ENCODE measurements at regions not wholly inside any gene's neighbourhood (a gene's known extent, or its start where the extent isn't known, plus 50 kb on each side); places are given as distances from the start of the nearest gene placed in this dataset.

DNA sequence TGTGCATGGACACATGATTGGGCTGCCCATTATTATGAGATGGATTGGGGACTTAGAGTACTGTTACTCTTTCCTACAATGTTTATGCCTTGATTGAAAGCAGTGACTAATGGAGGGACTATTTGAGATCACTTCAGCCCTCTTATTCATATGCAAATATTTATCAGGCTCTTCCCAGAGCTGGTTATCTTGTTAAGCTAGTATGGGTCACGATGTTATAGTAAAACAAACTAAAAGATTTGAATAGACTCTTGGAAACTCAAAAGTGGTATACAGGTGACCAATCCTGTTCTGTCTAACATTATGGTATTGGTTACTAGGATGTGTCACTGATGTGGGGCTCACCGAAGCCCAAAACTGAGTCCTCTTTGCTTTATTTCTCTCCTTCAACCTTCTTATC is 306.2 kb upstream of the CASK start:
- intact Hi-C loops (cut with micrococcal nuclease; ENCODE audit: unreplicated experiment): no loop called here

GRCh38 chrX:42220666-42221065 is 297.3 kb upstream of the CASK start:
- H3K27ac ChIP-seq (ENCODE audit: low read length): no peak overlapping the region
- H3K36me3 ChIP-seq (ENCODE audit: control insufficient read depth, insufficient read depth, low read length): no peaks in the 10 kb centered on the region
- in situ Hi-C loops (cut with HindIII; ENCODE audit: low pct_unique_long_range_greater_than_20kb, low sequenced_read_pairs): no loop called here
- no peak for DNase-seq (ENCODE audit: low read depth, low spot score)
- ChIA-PET POLR2A (no interaction called here), CTCF (no interaction called here)
- H3K4me1 ChIP-seq (ENCODE audit: control insufficient read depth, insufficient read depth, low read length): no peaks in the 10 kb centered on the region
- H3K9me3 ChIP-seq (ENCODE audit: control insufficient read depth, insufficient read depth, low read depth, low read length): no peaks in the 10 kb centered on the region
- TF ChIP-seq CTCF (IDR thresholded peaks at IDR 0.05) (no peak), SIN3A (IDR thresholded peaks at IDR 0.05; ENCODE audit: borderline replicate concordance, insufficient read depth, low read depth, low read length) (no peak)
- H3K27me3 ChIP-seq (ENCODE audit: control insufficient read depth, insufficient read depth, low read length): no peaks in the 10 kb centered on the region
- ATAC-seq: no peak
- intact Hi-C loops (cut with micrococcal nuclease; ENCODE audit: unreplicated experiment): no loop called here
- no TSS peak for BruUV-seq (replicated peaks)
- no peak overlapping the region for H3K4me3 ChIP-seq (ENCODE audit: low read depth in 2 of 2, low read length in 2 of 2)

More for the DNA sequence above, 306.2 kb upstream of the CASK start:
- no peak overlapping the region for H3K4me3 ChIP-seq (ENCODE audit: low read depth in 2 of 2, low read length in 2 of 2)
- BruUV-seq (replicated peaks): no TSS peak
- ChIA-PET CTCF (no interaction called here), POLR2A (no interaction called here)
- H3K27me3 ChIP-seq (ENCODE audit: control insufficient read depth, insufficient read depth, low read length): no peaks in the 10 kb centered on the region
- no peaks in the 10 kb centered on the region for H3K4me1 ChIP-seq (ENCODE audit: control insufficient read depth, insufficient read depth, low read length)
- ATAC-seq (no peak), DNase-seq (ENCODE audit: low read depth, low spot score) (no peak)
- no peaks in the 10 kb centered on the region for H3K9me3 ChIP-seq (ENCODE audit: control insufficient read depth, insufficient read depth, low read depth, low read length)
- no peaks in the 10 kb centered on the region for H3K36me3 ChIP-seq (ENCODE audit: control insufficient read depth, insufficient read depth, low read length)
- in situ Hi-C loops (cut with HindIII; ENCODE audit: low pct_unique_long_range_greater_than_20kb, low sequenced_read_pairs): no loop called here
- TF ChIP-seq TCF7L2 (IDR thresholded peaks at IDR 0.05; ENCODE audit: low read depth, low read length): no peak
- TF ChIP-seq CTCF (IDR thresholded peaks at IDR 0.05): no peak
- TF ChIP-seq POLR2AphosphoS5 (IDR thresholded peaks at IDR 0.05; ENCODE audit: low read depth, low read length): no peak
- TF ChIP-seq, protein P1, sequence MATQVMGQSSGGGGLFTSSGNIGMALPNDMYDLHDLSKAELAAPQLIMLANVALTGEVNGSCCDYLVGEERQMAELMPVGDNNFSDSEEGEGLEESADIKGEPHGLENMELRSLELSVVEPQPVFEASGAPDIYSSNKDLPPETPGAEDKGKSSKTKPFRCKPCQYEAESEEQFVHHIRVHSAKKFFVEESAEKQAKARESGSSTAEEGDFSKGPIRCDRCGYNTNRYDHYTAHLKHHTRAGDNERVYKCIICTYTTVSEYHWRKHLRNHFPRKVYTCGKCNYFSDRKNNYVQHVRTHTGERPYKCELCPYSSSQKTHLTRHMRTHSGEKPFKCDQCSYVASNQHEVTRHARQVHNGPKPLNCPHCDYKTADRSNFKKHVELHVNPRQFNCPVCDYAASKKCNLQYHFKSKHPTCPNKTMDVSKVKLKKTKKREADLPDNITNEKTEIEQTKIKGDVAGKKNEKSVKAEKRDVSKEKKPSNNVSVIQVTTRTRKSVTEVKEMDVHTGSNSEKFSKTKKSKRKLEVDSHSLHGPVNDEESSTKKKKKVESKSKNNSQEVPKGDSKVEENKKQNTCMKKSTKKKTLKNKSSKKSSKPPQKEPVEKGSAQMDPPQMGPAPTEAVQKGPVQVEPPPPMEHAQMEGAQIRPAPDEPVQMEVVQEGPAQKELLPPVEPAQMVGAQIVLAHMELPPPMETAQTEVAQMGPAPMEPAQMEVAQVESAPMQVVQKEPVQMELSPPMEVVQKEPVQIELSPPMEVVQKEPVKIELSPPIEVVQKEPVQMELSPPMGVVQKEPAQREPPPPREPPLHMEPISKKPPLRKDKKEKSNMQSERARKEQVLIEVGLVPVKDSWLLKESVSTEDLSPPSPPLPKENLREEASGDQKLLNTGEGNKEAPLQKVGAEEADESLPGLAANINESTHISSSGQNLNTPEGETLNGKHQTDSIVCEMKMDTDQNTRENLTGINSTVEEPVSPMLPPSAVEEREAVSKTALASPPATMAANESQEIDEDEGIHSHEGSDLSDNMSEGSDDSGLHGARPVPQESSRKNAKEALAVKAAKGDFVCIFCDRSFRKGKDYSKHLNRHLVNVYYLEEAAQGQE (IDR thresholded peaks at IDR 0.05; ENCODE audit: insufficient read depth in 1 of 2, low read depth in 2 of 2, low read length in 1 of 2): no peak
- TF ChIP-seq SIN3A (IDR thresholded peaks at IDR 0.05; ENCODE audit: borderline replicate concordance, insufficient read depth, low read depth, low read length): no peak
- no peak overlapping the region for H3K27ac ChIP-seq (ENCODE audit: low read length)

- no TSS peak for BruUV-seq (replicated peaks)
- no peaks in the 10 kb centered on the region for H3K9me3 ChIP-seq (ENCODE audit: control insufficient read depth, insufficient read depth, low read depth, low read length)
- H3K27ac ChIP-seq (ENCODE audit: low read length): no peak overlapping the region
- CTCF ChIA-PET: no interaction called here
- H3K4me1 ChIP-seq (ENCODE audit: control insufficient read depth, insufficient read depth, low read length): no peaks in the 10 kb centered on the region
- no peak overlapping the region for H3K4me3 ChIP-seq (ENCODE audit: low read depth in 2 of 2, low read length in 2 of 2)
- intact Hi-C loops (cut with micrococcal nuclease; ENCODE audit: unreplicated experiment): no loop called here
- DNase-seq (ENCODE audit: low read depth, low spot score) (no peak), ATAC-seq (no peak)
- TF ChIP-seq TCF7L2 (IDR thresholded peaks at IDR 0.05; ENCODE audit: low read depth, low read length): no peak
- no peak for TF ChIP-seq CTCF (IDR thresholded peaks at IDR 0.05)
- no peak for TF ChIP-seq SIN3A (IDR thresholded peaks at IDR 0.05; ENCODE audit: borderline replicate concordance, insufficient read depth, low read depth, low read length)
- no peak for TF ChIP-seq POLR2AphosphoS5 (IDR thresholded peaks at IDR 0.05; ENCODE audit: low read depth, low read length)
- TF ChIP-seq, protein P1 (IDR thresholded peaks at IDR 0.05; ENCODE audit: insufficient read depth in 1 of 2, low read depth in 2 of 2, low read length in 1 of 2): no peak
- POLR2A ChIA-PET: no interaction called here
- in situ Hi-C loops (cut with HindIII; ENCODE audit: low pct_unique_long_range_greater_than_20kb, low sequenced_read_pairs): no loop called here
- no peaks in the 10 kb centered on the region for H3K27me3 ChIP-seq (ENCODE audit: control insufficient read depth, insufficient read depth, low read length)
- H3K36me3 ChIP-seq (ENCODE audit: control insufficient read depth, insufficient read depth, low read length): no peaks in the 10 kb centered on the region
Observed at GRCh38 chrX:42220083-42220482, 296.7 kb upstream of the CASK start.

All from Panc1 (cell line).